ENCODE measurements at regions not wholly inside any gene's neighbourhood (a gene's known extent, or its start where the extent isn't known, plus 50 kb on each side); places are given as distances from the start of the nearest gene placed in this dataset.

DNA sequence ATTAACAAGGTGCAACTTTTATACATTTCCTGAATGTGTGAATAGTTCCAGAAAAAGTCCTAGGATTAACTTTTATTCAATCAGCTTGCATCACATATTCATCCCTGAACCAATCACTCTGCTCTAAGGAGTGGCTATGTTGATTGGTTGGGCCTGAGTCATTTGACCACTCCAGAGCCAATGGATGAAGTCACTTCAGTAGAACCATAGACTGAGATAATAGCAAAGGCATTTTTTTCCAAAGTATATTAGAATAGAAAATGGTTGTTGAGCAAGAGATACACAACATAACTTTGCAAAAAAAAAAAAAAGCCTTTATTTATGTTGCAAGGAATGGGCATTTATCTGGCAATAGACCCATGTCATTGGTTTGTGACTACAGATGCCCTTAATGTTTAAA, 55.5 kb upstream of the AGTR1 start:
- intact Hi-C loops (cut with DNase I), result no loop called here
- TF ChIP-seq, protein P1, sequence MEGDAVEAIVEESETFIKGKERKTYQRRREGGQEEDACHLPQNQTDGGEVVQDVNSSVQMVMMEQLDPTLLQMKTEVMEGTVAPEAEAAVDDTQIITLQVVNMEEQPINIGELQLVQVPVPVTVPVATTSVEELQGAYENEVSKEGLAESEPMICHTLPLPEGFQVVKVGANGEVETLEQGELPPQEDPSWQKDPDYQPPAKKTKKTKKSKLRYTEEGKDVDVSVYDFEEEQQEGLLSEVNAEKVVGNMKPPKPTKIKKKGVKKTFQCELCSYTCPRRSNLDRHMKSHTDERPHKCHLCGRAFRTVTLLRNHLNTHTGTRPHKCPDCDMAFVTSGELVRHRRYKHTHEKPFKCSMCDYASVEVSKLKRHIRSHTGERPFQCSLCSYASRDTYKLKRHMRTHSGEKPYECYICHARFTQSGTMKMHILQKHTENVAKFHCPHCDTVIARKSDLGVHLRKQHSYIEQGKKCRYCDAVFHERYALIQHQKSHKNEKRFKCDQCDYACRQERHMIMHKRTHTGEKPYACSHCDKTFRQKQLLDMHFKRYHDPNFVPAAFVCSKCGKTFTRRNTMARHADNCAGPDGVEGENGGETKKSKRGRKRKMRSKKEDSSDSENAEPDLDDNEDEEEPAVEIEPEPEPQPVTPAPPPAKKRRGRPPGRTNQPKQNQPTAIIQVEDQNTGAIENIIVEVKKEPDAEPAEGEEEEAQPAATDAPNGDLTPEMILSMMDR (IDR thresholded peaks at IDR 0.05), result no peak
- no peak for TF ChIP-seq POLR2A (IDR thresholded peaks at IDR 0.05)
- ATAC-seq (no peak), DNase-seq (no peak)
- no peak overlapping the region for H3K27ac ChIP-seq
- no peak overlapping the region for H3K4me3 ChIP-seq
- no peaks in the 10 kb centered on the region for H3K36me3 ChIP-seq
- H3K27me3 ChIP-seq, result no peaks in the 10 kb centered on the region
- no peaks in the 10 kb centered on the region for H3K4me1 ChIP-seq
- H3K9me3 ChIP-seq, result no peaks in the 10 kb centered on the region

- no peak overlapping the region for H3K4me3 ChIP-seq
- no peaks in the 10 kb centered on the region for H3K36me3 ChIP-seq
- no peaks in the 10 kb centered on the region for H3K27me3 ChIP-seq
- H3K4me1 ChIP-seq, result no peaks in the 10 kb centered on the region
- WGBS (ENCODE audit: insufficient coverage, low coverage, low lambda C conversion rate, missing lambda C conversion rate), result 66% methylated on average over 2 of the region's 2 CpGs
- intact Hi-C loops (cut with DNase I), result no loop called here
- no peak overlapping the region for H3K27ac ChIP-seq
- peak in 1 of 4 donors; percentile 30 for ATAC-seq
- TF ChIP-seq POLR2A (IDR thresholded peaks at IDR 0.05), result no peak
- TF ChIP-seq, protein P1 (IDR thresholded peaks at IDR 0.05), result no peak
- no peak for DNase-seq
- no peaks in the 10 kb centered on the region for H3K9me3 ChIP-seq
These were observed 55.1 kb upstream of the AGTR1 start for GRCh38 chr3:148642616-148643015.

DNA sequence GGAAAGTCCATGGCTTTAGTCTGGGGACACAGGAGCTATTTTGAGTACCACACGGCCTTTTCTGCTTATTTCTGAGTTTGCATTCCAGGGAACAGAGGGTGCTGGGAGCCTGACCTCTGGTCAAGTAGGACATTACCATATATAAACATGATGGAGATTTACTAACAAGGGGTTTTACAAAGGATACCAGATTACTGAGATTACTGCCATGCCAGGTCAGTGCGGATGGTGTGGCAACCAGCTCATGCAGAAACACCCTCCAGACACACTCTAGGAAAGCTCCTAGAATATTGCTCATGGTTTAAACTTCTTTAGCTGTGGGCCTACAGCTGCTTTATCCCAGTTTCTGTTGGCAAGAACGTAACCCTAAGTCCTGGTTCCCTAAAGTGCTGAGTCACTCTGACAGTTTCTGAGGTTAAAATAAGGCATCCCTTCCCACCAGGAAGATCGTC, 54.3 kb upstream of the AGTR1 start:
- no peak overlapping the region for H3K4me3 ChIP-seq
- no peaks in the 10 kb centered on the region for H3K27me3 ChIP-seq
- H3K4me1 ChIP-seq, result no peaks in the 10 kb centered on the region
- H3K9me3 ChIP-seq, result no peaks in the 10 kb centered on the region
- intact Hi-C loops (cut with DNase I), result no loop called here
- DNase-seq, result no peak
- no peaks in the 10 kb centered on the region for H3K36me3 ChIP-seq
- 39% methylated on average over 3 of the region's 4 CpGs for WGBS (ENCODE audit: insufficient coverage, low coverage, low lambda C conversion rate, missing lambda C conversion rate)
- TF ChIP-seq, protein P1 (IDR thresholded peaks at IDR 0.05), result no peak
- no peak for TF ChIP-seq POLR2A (IDR thresholded peaks at IDR 0.05)
- ATAC-seq, result peak; percentile 13 to 35 (median 26)
- no peak overlapping the region for H3K27ac ChIP-seq

GRCh38 chr3:148646126-148646665, 51.5 kb upstream of the AGTR1 start:
- no peaks in the 10 kb centered on the region for H3K4me1 ChIP-seq
- H3K9me3 ChIP-seq, result no peaks in the 10 kb centered on the region
- WGBS (ENCODE audit: insufficient coverage, low coverage, low lambda C conversion rate, missing lambda C conversion rate), result 85% methylated on average over 4 of the region's 4 CpGs
- DNase-seq, result no peak
- no peaks in the 10 kb centered on the region for H3K27me3 ChIP-seq
- no peak overlapping the region for H3K27ac ChIP-seq
- intact Hi-C loops (cut with DNase I), result no loop called here
- H3K4me3 ChIP-seq, result no peak overlapping the region
- H3K36me3 ChIP-seq, result no peaks in the 10 kb centered on the region
- TF ChIP-seq, protein P1 (IDR thresholded peaks at IDR 0.05), result no peak
- no peak for TF ChIP-seq POLR2A (IDR thresholded peaks at IDR 0.05)
- ATAC-seq, result no peak
